GM21367 (cell line): ENCODE measurements at regions not wholly inside any gene's neighbourhood (a gene's known extent, or its start where the extent isn't known, plus 50 kb on each side); places are given as distances from the start of the nearest gene placed in this dataset.

Experiments used
- ATAC-seq: cut with Tn5 transposase; IDR thresholded peaks from one replicate; pipeline ENCODE4 v1.9.1; 2021; ENCODE audit not compliant: unreplicated experiment

DNA sequence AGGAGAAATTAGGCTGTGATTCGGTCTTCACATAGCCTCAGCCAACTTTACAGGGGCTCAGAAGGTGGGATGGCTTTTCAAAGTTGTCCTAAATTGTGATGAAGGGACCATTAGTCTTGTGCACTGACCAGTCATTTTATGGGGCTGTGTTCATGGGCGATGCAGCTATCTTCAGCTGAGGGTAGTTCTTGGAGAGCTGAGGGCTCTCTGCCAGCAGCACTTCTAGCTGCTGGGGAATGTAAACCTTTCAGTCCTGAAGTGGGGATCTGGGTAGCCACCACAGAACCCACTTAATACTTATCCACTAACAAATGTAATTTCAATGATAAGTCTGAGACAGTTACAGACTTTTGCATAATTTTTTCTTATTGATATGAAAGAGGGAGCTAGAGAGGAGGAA is 270.6 kb downstream of the AEBP2 start:
- ATAC-seq: no peak

DNA sequence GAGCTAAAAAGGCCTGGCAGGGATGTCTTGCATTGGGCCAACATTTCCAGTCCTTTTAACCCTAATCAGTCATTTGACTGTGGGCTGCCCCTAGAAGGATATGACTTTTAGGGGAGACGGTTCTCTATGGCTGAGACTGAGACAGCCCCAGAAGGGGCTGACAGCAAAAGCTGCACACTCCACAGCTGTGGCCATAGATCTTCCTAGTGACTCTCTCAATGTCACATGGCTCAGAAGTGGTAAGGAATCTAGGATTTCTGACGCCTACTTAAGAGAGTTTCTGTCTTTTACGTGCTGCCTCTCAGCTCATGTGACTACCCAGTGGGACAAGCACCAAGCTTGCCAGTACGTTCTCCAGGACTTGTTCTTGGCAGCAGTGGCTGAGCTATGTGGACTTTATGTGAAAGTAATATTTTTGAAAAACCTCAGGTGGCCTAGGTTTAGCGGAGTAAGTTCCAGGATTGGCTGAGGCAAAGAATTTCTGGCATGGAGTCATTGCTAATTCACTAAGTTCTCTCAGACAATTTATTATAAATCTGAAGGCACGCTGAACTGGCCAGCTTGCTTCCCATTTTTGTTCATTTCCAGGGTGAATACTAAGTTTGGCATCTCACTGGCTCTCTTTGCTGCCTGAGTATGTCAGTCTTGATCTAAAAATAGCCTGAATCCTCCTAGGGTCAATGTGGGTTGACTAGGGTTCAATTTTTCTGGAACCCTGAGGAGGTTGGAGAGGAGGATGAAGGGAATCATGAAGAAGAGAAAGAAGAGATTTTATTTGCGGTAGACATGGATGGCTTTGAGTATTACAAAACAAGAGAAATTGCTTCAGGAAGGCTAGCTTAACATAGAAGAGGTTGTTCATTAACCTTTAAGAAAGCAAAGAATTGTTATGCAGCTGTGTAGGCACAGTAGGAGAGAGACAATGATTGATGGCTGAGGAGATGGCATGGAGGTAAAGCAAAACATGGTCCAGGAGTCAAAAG is 271.8 kb downstream of the AEBP2 start:
- ATAC-seq: no peak

DNA sequence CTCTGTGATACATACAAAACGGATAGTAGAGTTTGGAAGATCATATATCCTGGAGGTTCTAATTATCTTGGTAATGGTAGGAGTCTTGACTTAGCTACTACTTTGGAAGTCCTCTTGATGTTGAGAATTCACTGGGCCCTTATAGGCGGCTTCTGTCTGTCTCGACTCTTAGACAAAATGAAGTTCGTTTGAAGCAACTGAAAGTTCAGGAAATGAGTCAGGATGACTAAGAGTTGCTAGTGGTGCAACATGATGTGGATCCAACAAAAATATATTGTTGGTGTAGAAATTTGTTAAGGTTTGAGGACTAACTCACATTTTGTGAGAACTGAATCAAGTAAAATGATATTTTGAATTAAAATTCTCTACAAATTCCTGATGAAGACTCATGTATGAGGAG is 272.7 kb downstream of the AEBP2 start:
- no peak for ATAC-seq

DNA sequence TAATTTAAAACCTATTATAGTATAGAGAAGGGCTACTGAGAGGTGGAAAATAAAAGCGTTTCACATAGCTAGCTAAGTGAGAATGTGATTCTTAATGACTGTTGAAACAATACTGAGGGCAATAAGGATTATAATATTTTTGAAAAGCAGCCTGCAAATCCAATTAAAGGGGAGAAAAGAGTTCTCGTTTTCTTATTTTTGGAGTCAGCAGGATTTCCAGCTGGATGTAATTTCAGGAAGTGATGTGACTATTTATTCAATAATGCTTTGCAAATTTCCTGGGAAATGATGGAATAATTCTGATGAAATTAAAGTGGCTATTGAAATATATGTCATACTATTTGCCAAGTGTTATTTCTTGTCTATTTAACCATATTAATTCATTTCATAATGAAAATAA is 279.1 kb downstream of the AEBP2 start:
- ATAC-seq: no peak

- ATAC-seq: no peak
These were observed 280.4 kb downstream of the AEBP2 start for GRCh38 chr12:19719672-19720071.

GRCh38 chr12:19726122-19726521 is 286.8 kb downstream of the AEBP2 start:
- no peak for ATAC-seq

GRCh38 chr12:19726592-19726991 is 287.3 kb downstream of the AEBP2 start:
- no peak for ATAC-seq

DNA sequence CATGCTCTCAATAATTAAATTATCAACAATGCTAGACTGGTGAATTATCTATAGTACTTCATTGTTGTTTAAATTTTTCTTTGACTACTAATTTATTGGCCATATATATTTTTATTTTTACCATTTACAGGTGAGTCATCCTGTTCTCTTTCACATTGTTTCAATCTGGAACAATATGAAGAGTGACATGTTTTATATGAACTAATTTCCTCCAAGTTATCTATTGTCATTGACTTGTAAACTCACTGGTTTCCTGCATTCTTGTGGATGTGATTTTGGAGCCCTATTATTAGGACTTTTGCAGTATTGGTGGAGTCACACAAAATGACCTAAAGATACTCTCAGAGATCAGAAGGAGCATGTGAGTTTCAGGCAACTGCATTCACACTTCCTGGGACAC is 297.7 kb downstream of the AEBP2 start:
- no peak for ATAC-seq

DNA sequence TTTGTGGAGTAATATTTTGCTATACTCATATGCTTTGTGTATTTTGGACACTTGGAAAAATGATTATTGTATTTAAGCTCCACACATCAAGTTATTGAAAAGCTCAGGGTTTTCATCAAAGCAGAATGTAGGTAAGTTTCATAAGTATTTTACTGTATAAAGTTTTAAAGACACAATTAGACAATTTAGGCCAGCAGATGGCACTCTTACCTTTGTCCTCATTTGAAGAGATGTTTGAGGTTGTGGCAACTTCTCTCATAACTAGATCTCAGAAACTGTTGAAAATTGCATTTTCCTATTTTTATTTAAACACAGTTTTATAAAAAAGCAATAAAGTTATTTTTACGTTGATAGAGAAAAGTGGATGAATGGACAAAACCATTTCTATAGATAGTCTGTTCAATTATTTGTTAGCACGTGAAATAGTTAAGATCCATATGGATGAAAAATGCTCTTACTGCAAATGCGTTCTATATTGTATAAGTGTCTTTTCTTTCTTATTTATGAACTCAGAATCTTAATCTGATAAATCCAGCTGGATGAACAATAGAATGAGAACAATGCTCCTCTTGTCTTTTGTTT is 300.0 kb downstream of the AEBP2 start:
- ATAC-seq: no peak

DNA sequence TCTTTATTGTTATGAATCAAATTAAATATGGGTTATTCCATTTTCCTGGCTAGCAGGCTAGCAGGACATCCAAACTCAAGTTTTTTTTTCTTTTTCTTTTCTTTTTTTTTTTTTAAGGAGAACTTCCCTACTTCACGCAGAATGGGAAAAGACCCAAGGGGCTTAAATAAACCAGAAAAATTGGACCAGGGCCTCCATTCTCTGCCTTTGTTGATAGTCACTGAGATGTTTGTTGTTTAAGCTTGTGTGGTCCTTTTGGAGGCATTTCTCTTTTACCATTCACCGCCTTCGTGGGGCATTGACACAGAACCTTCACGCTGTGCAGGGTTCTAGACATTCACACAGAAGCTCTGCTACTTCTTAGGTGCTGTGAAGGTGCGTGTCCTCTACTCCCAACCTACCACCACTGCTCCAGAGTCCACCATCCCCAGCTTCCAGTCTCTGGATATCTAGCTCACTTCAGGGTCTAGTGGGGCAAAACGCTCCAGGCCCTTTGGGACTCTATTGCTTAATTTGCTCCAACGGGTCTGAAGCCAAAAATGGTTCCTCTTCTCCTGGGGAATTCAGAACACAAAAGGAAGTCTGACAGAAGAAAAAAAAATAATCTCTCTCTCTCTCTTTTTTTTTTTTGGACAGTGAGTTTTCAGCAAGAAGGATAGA is 301.3 kb downstream of the AEBP2 start:
- no peak for ATAC-seq

DNA sequence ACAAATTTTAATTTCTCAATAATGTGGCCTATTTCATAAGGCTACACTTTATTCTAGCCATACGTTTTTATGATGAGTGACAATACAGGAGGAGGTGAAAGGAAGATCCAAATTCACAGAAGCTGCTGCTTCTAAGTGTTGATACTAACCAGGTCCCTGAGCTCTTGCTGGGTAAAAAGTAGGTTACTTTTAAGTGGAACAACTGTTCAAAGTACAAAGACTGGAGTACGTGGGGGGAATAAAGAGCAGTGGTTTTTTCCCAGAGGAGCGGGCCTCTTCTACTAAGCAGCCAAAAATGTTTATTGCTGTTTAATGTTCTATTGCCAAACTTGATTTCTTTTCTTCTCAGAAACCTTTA is 301.8 kb downstream of the AEBP2 start:
- no peak for ATAC-seq

- no peak for ATAC-seq
These were observed 305.5 kb downstream of the AEBP2 start for GRCh38 chr12:19744705-19745218.

GRCh38 chr12:19746471-19746870 is 307.2 kb downstream of the AEBP2 start:
- no peak for ATAC-seq

- ATAC-seq: no peak
These were observed 310.7 kb downstream of the AEBP2 start for GRCh38 chr12:19749906-19750574.

DNA sequence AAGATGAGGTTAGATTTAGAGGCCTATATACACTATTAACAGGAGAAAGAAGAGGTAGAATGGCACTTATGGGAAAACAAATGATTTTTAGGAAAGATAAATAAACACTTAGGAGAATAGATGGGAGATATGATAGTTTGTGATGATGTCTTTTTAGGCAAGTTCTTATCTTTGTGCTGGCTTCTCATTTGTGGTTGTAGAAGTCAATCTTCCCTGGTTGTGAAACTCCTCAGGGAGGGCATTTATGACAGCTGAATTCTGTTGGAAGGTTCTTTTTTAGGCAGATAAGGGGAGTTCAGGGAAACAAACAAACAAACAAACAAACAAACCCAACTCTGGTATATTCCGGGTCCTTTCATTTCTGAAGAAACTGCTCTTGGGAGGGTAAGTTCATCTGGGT is 311.8 kb downstream of the AEBP2 start:
- no peak for ATAC-seq

DNA sequence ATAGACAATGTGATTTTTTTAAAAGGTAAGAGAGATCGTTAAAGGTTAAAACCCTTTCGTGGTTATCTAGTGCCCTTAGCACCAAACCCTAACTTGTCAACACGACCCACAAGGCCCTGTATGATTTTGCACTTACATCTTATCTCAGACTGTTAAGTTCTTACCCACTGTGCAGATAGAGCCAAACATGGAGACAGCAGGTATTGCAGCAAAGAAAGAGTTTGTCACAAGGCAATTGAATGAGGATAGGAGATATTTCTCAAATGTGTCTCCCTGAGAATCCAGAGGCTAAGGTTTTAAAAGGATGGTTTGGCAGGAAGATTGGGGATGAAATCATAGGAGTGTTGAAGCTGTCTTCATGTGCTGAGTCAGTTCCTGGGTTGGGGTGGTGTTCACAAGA is 313.4 kb downstream of the AEBP2 start:
- ATAC-seq: no peak

DNA sequence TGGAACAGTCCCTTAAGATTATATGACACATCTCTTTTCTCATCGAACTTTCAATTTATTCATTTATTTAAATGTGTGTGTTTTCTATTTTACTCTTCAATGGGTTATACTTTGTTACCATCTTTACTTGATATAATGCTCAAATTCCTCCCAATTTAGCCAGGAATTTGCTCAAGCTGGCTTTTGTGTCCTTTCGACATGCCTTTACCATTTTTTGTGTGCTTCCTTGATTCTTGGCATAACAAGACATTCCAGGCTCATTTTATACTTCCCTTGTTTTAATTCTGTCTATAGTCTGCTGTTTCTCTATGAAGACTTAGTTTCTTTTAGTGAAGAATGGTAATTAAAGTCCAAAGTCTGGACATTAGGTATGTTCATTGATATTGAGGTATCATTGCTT is 315.8 kb downstream of the AEBP2 start:
- ATAC-seq: no peak

DNA sequence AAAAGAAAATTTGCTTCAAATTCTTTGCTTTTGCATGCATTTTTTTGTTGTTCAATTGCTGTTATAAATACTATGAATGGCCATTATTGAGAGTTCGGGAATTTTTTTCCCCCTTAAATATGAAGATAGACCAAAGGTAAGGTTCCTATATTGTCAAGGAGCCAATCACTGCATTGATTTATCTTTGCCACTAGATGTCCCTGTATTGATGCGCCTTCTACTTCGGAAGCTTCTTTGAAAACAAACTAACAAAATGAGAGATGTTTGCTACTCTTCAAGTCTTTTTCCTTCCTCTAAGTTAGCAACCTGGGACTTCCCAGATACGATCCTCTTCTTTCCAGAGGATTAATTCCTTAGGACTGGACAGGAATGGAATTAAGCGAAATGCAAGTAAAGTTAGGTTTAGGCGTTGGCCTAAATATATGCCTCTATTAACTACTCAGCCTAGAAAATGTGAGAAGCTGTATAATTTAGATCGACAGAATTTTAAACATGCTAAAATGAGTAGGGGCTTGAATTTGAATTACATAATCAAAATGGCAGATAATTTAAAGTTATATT is 318.1 kb downstream of the AEBP2 start:
- no peak for ATAC-seq

GRCh38 chr12:19759227-19759626 is 319.9 kb downstream of the AEBP2 start:
- ATAC-seq: no peak

- no peak for ATAC-seq
These were observed 321.3 kb downstream of the AEBP2 start for GRCh38 chr12:19760611-19761010.

DNA sequence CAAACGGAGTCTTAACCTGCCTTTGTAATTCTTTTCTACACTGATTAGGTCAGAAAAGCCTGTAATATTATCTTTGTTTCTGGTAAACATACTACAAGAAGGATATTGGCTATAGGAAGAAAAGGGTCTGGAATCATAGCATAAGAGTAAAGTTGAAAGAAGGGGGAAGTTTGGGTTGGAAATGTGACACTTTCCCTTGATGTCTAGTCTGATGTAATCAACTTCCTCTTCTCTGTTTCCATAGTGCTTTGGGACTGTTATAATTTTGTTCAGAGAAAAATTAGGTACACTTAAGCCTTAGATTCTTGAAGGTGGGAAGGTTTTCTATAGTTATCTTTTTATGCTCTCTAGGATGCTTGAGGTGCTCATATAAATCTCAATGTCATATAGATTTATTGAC is 322.2 kb downstream of the AEBP2 start:
- no peak for ATAC-seq
